NCI-H226 (cell line): ENCODE measurements at regions not wholly inside any gene's neighbourhood (a gene's known extent, or its start where the extent isn't known, plus 50 kb on each side); places are given as distances from the start of the nearest gene placed in this dataset.
"Not testable (repeated sequence)": the region's sequence is repeated elsewhere in the genome, so short reads cannot be mapped to it uniquely, and the experiment has no call there.

ENCODE experiments used
- DNase-seq: peaks from one replicate; pipeline ENCODE4 v3.0.0-alpha.2; 2015

DNA sequence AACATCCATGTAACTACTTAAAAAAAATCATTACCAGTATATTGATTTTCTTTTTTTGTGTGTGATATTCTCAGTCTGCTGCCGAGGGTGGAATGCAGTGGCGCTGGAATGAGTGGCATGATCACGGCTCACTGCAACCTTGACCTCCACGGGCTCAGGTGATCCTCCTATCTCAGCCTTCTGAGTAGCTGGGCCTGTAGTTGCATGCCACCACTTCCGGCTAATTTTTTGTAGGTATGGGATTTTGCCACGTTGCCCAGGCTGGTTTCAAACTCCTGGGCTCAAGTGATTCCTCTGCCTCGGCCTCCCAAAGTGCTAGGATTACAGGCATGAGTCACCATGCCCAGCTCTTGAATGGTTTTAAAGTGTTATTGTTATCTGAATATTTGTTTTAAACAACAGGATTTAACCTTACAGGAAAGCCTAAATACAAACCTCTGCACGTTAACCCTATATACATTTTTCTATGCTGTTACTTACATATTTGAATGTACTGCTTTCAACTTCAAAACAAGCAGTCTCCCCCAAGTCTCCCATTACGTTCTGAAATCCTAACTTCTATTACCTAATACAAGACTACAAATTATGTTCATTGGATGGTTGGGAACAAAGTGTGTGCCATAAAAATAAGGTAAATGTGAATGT lies 61.7 kb downstream of the KPNA2 start:
- no peak for DNase-seq

DNA sequence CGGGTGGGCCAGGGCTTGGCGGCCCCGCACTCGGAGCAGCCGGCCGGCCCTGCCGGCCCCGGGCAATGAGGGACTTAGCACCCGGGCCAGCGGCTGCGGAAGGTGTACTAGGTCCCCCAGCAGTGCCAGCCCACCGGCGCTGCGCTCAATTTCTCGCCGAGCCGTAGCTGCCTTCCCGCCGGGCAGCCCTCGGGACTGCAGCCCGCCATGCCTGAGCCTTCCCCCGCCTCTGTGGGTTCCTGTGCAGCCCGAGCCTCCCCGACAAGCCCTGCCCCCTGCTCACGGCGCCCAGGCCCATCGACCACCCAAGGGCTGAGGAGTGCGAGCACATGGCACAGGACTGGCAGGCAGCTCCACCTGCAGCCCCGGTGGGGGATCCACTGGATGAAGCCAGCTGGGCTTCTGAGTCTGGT lies 63.8 kb downstream of the KPNA2 start:
- DNase-seq, result not testable (repeated sequence)

DNA sequence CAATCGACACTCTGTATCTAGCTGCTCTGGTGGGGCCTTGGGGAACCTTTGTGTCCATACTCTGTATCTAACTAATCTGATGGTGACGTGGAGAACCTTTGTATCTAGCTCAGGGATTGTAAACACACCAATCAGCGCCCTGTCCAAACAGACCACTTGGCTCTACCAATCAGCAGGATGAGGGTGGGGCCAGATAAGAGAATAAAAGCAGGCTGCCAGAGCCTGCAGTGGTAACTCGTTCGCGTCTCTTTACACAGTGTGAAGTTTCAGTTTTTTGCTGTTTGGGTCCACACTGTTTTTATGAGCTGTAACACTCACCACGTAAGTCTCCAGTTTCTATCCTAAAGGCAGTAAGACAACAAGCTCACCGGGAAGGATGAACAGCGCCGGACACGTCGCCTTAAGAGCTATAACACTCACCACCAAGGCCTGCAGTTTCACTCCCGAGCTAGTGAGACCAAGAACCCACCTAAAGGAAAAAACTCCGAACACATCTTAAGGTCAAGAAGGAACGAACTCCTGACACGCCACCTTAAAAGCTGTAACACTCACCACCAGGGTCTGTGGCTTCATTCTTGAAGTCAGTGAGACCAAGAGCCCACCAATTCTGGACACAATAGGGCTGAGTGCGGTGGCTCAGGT lies 64.6 kb downstream of the KPNA2 start:
- DNase-seq, result no peak

DNA sequence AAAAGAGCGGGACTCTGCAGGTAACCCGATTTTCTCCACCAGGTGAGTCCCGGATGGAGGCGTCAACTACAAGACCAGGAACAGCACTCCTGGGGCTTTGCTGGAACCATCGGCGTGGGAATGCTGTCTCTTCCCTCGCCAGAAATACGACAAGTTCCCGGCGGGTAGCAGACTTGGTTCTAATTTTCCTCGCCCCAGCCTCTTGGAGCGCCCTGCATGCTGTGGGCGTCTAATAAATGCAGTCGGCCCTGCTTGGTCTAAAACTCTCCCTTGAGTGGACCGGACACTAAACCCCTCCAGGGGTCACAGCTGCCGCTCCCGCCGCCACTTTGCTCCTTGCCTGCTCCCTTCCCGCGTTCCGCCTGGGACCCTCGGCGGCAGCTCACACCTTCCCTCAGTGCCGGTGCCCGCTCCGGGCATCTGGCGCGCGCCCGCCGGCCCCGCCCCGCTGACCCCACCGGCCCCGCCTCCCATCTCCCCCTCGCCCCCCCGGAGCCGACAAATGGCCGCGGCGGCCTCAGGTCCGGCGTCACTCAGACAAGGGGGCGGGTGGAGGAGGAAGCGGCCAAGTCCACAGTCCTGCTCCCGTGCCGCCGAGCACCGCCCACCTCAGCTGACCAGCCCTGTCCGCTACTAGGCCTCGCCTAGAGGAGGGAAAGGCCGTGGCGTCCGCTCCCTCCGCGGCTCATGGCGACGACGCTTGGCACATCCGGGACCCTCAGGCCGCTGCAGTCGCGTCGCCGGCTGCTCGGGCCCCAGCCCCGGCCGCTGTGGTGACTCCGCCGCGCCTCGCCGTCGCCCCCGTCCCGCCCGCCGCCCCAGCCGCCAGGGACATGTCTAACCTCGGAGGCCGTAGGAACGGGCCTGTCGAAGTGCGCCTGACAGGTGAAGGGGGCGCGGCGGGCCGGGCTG lies 65.8 kb downstream of the KPNA2 start:
- peak; percentile 89 for DNase-seq

DNA sequence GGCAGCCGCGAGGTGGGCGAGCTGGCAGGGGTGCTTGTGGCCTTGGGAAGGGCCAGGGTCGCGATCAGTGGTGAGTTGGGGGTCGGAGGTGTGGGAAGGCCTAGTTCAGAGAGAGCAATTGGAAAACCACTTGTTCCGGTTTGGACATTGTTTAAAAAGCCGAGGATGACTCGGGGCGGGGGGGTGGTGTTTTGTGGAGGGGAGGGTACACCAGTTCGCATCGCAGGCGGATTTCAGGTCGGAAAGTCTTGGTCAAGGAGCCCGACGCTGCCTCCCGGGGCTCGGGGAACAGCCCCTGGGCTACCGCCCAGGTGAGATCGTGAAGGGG lies 66.4 kb downstream of the KPNA2 start:
- DNase-seq, result no peak

DNA sequence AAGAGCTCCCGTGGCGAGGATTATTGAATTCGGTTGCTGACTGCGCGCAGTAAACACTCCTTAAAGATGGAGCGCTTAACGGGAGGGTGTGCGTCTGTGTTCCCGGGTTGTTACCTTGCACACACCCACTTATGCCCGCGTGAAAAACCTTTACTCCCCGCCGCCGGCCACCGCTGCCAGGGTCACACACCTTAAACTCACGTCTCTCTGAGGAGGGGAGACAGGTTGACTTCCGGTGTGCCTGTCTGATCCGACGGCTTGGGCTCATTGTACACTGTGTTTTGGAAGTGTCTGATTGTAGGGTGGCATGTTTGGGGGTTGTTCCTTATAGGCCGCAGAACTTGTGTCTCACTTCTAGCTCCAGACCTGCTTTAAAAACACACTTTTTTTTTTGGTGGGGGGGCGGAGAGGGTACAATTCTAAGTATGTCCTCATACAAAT lies 66.8 kb downstream of the KPNA2 start:
- no peak for DNase-seq

DNA sequence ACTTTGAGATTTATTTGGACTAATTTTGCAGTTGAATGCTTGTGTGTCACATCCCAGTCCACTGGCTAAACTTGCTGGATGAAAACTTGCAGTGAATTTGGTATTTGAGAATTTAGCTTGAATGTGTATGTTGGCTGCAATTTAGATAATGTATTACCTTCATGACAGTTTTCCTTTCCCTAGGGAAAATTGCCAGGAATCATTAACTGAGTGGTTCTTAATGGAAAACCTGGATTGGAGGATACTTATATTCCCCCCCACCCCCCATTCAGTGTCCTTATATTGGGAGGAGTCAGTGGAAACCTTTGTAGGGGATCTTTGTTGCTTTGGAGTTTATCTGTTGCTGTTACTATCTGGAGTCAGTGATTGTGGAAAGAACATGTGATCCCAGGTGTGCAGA lies 67.6 kb downstream of the KPNA2 start:
- DNase-seq, result no peak

DNA sequence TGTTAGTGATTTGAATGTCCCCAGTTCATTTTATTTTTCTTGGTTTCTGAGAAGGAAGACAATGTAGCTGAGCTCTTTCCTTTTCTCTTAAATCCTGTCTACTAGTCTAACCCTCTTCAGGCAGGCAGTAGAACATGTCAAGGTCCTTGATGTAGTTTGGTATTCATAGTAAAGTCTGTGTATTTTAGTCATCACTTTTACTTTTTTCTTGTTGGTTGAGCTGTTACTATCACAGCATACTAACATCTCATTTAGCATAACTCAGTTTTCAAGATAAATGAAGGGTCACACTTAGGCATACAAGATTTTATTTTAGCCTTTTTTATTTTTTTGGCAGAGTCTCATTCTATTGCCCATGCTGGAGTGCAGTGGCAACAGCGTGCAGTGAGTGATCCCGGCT lies 70.5 kb downstream of the KPNA2 start:
- DNase-seq, result no peak

DNA sequence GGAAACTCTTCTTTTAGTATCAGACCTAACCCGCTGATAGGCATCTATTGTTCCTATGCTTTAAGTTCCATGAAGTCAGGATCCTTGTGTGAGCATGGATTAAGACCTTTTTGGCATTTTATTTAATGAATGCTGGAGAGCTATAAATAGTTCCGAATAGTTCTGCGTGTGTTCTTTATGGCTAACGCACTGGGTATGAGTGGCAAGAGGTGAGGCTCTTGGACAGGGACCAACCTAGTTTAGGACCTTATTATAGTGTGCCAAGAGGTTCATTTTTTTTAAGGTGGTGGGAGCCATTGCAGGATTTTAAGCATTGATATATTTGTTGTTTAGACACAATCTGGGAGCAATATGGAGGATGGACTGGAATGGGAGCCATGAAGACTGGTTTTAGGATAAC lies 71.8 kb downstream of the KPNA2 start:
- no peak for DNase-seq

DNA sequence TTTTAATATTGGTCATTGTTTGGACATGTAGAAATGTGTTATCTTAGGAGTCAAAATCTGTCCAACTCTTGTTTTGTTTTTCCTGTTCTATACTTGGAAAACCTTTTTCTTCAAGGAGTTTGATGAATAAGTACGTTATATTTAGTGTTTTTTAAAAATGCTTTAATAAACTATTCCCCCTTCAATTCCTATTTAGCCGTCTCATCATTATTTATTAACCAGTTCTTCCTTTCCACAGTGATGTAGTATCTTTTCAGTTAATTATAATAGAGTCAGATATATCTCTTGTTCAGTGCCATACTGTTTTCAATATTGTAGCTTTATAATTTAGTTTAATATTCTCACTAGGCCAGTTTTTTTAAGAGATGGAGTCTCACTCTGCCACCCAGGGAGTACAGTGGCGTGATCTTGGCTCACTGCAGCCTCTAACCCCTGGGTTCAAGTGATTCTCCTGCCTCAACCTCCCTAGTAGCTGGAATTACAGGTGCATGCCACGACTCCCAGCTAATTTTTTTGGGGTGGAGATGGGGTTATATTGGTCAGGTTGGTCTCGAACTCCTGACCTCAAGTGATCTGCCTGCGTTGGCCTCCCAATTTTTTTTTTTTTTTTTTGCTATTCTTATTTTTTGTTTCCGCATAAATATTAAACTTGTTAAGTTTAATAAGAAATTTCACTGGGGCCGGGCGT lies 72.9 kb downstream of the KPNA2 start:
- DNase-seq, result no peak

DNA sequence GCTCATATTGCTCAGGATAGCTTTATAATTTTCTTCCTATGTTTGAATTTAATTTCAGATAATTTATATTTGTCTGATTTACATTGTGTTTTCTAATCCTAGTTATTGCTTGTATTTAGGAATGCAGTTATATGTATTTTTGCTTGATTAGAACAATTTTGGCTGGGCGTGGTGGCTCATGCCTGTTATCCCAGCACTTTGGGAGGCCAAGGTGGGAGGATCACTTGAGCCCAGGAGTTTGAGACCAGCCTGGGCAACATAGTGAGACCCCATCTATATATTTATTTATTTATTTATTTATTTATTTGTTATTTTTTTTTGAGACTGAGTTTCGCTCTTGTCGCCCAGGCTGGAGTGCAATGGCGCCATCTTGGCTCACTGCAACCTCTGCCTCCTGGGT lies 73.9 kb downstream of the KPNA2 start:
- not testable (repeated sequence) for DNase-seq

DNA sequence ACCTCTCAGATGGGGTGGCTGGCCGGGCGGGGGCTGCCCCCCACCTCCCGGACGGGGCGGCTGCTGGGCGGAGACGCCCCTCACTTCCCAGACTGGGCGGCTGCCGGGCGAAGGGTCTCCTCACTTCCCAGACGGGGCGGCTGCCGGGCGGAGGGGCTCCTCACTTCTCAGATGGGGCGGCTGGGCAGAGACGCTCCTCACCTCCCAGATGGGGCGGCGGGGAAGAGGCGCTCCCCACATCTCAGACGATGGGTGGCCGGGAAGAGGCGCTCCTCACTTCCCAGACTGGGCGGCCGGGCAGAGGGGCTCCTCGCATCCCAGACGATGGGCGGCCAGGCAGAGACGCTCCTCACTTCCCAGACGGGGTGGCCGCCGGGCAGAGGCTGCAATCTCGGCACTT lies 80.7 kb downstream of the KPNA2 start:
- not testable (repeated sequence) for DNase-seq

DNA sequence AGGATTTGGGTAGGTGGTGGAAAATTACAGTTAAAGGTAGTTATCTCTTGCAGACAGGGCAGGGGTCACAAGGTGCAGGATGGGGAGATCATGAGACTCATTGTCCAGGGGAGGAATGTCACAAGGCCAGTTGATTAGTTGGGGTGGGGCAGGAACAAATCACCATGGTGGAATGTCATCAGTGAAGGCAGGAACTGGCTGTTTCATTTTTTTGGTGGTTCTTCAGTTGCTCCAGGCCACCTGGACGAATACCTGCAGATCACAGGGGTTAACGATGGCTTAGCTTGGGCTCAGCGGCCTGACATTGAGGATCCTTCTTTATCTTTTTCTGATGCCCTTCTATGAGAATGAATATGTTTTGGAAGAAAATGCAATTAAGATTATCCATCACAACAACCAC lies 87.1 kb downstream of the KPNA2 start:
- no peak for DNase-seq

DNA sequence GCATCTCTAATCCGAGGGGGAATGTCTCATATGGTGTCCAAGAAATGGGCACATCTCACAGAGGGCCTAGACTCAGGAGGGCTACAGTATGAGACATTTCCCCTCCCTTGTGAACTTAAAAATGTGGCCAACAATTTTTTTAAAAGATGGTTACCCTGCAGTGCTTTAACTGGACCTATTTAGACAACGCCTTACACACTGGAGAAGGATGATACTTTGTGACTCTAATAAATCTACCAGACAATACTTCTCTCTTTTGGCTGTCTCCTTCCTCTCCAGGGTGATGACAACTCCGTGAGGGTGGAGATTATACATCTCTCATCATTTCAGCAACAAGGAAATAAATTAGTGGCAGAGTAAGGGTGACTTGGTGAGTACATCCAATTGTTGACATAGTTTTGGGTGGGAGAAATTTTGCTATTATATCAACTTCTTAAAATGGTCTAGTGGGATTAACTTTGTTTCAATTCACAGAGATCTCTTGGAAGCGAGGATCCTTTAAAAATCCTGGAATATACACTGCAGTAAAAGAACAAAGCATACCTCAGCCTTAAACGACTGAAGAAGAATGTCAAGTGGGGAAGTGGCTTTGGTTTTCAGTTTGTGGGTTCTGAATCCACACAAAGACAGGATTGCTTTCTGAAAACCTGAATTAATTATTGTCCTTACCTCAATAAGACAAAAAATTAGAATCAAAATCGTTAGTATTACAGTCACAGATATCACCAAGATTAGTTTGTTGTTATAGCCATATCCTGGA lies 89.8 kb downstream of the KPNA2 start:
- no peak for DNase-seq

DNA sequence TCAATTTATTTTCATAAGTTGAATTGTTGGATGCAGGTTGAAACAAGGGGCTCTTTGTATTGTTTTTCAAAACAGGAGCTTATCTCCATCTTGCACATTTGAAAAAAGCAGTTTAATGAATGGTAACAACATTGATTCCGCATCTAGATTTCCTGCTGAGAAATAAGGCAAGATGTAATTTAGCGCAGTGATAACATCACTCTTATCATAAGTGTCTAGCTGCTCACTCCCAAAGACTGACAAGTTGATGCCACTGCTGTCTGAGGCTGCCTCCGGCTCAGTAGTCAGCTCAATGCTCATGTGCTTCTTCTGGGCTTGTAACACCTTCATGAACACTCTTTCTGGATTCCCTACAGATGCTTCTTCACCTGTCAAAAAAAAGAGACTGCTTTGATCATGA lies 92.4 kb downstream of the KPNA2 start:
- no peak for DNase-seq

DNA sequence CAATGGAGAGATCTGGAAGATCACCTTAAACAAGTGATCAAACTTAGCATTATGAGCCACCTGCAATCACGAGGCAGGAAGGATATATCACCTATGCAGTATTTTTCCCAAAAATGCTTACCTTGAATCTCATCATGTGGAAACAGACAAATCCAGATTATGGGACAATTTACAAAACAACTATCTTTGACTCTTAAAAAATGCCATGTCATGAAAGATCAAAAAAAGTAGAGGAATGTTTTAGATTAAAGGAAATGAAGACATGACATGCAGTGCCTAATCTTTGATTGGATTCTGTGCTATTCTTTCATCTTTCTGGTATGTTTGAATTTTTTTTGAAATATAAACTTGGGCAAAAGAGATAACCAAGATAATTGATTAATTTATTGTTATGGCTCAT lies 95.9 kb downstream of the KPNA2 start:
- DNase-seq, result no peak

DNA sequence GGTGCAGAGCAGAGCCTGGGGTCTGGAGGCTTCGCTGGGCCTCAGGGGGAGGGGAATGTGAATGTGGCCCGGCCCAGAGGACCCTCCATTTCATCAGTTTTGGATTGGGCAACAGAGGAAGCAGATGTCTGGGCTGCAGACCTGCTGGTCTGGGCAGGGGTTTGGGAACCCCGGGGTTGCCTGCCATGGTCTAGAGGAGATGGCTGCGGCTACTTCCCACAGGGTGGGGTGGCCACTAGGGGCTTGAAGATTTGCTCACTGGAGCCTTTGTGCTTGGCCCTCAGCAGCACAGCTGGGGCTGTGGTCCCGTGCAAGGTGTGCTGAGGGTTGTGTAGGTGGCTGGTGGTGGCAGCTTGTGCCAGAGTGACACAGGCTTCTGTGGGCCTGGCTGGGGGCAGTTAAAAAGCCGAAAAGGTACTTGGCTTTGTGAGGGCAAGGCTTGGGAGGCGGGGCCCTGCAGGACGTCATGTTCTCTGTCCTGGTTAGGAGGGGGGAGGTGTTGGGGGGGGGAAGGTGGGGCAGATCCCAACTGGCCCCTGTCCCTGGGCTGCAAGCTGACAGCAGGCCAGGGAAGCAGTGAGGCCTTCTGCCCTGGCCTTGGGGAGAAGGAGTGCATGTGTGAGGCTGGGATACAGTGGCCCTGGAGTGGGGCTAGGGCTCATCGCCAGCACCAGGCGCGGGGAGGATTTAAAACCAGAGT lies 98.0 kb downstream of the KPNA2 start:
- no peak for DNase-seq

DNA sequence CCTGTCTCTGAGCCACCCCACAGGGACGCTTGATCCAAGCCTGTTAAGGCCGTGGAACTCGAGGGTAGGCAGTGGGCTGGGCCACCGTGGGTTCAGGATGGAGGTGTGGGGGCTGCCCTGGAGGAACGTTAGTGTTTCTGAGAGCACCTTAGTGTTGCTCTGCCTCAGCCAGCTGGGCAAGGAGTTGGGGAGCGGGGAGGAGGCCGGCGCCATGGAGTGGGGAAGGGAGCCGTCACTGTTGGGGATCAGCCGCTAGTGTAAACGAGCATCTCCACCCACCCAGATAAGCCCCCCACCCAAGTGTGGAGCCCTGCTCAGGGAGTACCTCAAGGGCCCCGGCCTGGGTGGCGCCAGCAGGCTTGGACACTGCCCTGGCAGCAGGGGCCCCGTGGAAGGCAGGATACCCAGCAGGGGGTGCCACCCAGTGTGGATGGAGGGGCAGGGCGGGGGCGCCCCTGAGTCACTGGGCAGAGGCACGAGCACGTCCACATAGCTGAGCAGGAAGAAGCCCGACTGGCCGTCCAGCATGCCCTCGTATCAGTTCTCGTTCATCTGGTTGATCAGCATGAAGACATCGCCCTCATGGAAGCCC lies 98.6 kb downstream of the KPNA2 start:
- no peak for DNase-seq

DNA sequence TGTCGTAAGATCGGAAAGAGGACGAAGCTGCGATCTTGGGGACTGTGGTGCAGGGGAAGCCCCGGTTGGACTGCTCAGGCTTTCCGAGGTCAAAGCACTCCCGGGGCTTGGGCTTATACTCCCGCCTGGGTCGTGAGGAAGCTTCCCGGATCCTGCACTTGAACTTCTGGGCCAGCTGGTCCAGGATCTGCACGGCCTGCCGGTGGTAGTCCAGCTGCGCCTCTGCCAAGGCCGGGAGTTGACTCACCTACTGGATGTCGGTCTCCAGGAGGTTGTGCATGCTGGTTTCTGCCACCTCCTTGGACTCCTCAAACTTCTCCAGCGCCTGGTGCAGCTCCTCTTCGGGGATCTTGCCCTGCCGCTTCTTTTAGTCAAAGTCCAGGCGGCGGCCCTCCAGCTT lies 99.2 kb downstream of the KPNA2 start:
- no peak for DNase-seq

DNA sequence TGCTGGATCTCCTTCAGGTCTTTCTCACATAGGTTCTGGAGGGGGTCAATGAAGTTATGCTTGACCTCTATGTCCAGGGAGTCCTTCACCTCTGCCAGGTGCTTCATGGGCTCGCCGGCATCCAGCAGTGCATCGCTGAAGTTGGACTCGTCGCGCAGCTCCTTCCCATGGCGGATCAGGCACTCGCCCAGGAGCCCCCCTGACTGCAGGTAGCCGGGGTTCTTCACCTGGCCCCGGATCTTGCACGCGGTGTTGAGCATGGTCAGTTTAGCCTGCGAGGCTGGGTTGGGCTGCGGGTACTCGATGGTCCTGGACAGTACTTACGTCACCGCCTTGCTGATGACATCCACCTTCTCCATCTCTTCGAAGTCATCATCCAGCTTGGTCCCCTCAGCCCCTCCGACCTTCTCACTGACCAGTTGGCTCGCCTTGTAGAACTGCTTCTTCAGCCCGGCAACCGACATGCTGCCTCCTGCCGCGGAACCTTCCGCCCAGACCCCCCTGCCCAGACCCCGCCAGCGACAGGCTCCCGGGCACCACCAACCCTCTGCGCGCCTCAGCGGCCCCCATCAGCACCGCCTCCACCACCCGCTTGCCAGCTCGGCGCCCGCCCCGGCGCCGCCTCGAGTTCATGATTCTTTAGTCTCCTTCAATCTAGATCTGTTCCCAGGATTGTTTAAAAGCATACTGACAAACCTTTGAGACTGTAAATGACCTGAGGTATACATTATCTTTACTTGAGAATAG lies 99.8 kb downstream of the KPNA2 start:
- DNase-seq, result no peak

DNA sequence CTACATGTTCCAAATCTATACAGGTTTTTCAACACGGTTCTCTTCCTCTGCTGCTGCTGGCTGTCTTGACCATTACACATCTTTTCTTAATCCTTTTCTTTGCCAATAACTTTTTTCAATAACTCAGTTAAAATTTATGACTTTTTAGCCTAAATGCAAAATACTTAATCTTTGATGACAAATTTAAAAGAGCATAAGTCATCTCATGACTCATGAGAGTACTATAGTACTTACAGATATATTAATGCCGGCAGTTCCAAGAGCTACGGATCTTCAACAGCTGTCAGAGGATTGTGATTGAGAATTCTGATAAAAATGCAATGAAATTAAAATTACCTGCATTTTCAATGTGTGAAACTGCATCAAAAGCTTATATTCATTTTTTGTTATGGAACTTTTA lies 105.5 kb downstream of the KPNA2 start:
- no peak for DNase-seq
